ENCODE measurements at regions not wholly inside any gene's neighbourhood (a gene's known extent, or its start where the extent isn't known, plus 50 kb on each side); places are given as distances from the start of the nearest gene placed in this dataset.

GRCh38 chr10:4357911-4358310, 468.1 kb upstream of the AKR1E2 start:
- no peak for ATAC-seq

GRCh38 chr10:4355350-4355749, 470.7 kb upstream of the AKR1E2 start:
- no peak for ATAC-seq
- no peak for DNase-seq (ENCODE audit: low spot score)

More at GRCh38 chr10:4357911-4358310, 468.1 kb upstream of the AKR1E2 start:
- DNase-seq (ENCODE audit: low spot score) = no peak

- ATAC-seq (no peak), DNase-seq (ENCODE audit: low spot score) (no peak)
Observed at GRCh38 chr10:4354382-4354812, 471.6 kb upstream of the AKR1E2 start.

- ATAC-seq (no peak), DNase-seq (ENCODE audit: low spot score) (no peak)
Observed at GRCh38 chr10:4353964-4354363, 472.0 kb upstream of the AKR1E2 start.

GRCh38 chr10:4353059-4353655, 472.9 kb upstream of the AKR1E2 start:
- no peak for ATAC-seq

GRCh38 chr10:4352414-4352961, 473.5 kb upstream of the AKR1E2 start:
- ATAC-seq (no peak), DNase-seq (ENCODE audit: low spot score) (no peak)

More at GRCh38 chr10:4353059-4353655, 472.9 kb upstream of the AKR1E2 start:
- no peak for DNase-seq (ENCODE audit: low spot score)

- ATAC-seq (no peak), DNase-seq (ENCODE audit: low spot score) (no peak)
Observed at GRCh38 chr10:4351723-4352413, 474.1 kb upstream of the AKR1E2 start.

- DNase-seq (ENCODE audit: low spot score) = no peak
- no peak for ATAC-seq
Observed at GRCh38 chr10:4347397-4347796, 478.6 kb upstream of the AKR1E2 start.

- no peak for ATAC-seq
- DNase-seq (ENCODE audit: low spot score) = no peak
Observed at GRCh38 chr10:4345877-4346646, 479.9 kb upstream of the AKR1E2 start.

- DNase-seq (ENCODE audit: low spot score) = no peak
- no peak for ATAC-seq
Observed at GRCh38 chr10:4344492-4344994, 481.5 kb upstream of the AKR1E2 start.

- DNase-seq (ENCODE audit: low spot score) = no peak
- ATAC-seq = no peak
Observed at GRCh38 chr10:4343873-4344272, 482.1 kb upstream of the AKR1E2 start.

GRCh38 chr10:4343091-4343490, 482.9 kb upstream of the AKR1E2 start:
- DNase-seq (ENCODE audit: low spot score) (no peak), ATAC-seq (no peak)

GRCh38 chr10:4338768-4339167, 487.2 kb upstream of the AKR1E2 start:
- DNase-seq (ENCODE audit: low spot score) (no peak), ATAC-seq (no peak)

- ATAC-seq (no peak), DNase-seq (ENCODE audit: low spot score) (no peak)
Observed at GRCh38 chr10:4337563-4337962, 488.4 kb upstream of the AKR1E2 start.

- no peak for ATAC-seq
Observed at GRCh38 chr10:4334871-4335270, 491.1 kb upstream of the AKR1E2 start.

GRCh38 chr10:4334015-4334414, 492.0 kb upstream of the AKR1E2 start:
- DNase-seq (ENCODE audit: low spot score) (no peak), ATAC-seq (no peak)

More at GRCh38 chr10:4334871-4335270, 491.1 kb upstream of the AKR1E2 start:
- no peak for DNase-seq (ENCODE audit: low spot score)

- DNase-seq (ENCODE audit: low spot score) (no peak), ATAC-seq (no peak)
Observed at GRCh38 chr10:4333459-4333894, 492.5 kb upstream of the AKR1E2 start.

GRCh38 chr10:4332764-4333458, 493.1 kb upstream of the AKR1E2 start:
- ATAC-seq (no peak), DNase-seq (ENCODE audit: low spot score) (no peak)

GRCh38 chr10:4331150-4331549, 494.9 kb upstream of the AKR1E2 start:
- ATAC-seq = no peak
- DNase-seq (ENCODE audit: low spot score) = no peak

GRCh38 chr10:4330636-4331035, 495.4 kb upstream of the AKR1E2 start:
- ATAC-seq (no peak), DNase-seq (ENCODE audit: low spot score) (no peak)

GRCh38 chr10:4329225-4329624, 496.8 kb upstream of the AKR1E2 start:
- DNase-seq (ENCODE audit: low spot score) (no peak), ATAC-seq (no peak)
